ENCODE measurements at regions not wholly inside any gene's neighbourhood (a gene's known extent, or its start where the extent isn't known, plus 50 kb on each side); places are given as distances from the start of the nearest gene placed in this dataset.

- Histone ChIP-seq H3K4me2 (ENCODE audit: low read length) (no peak overlapping the region), H2AFZ (ENCODE audit: low read length) (no peak overlapping the region), H4K20me1 (ENCODE audit: insufficient read depth, low read length) (no peaks in the 10 kb centered on the region), H3K9me3 (ENCODE audit: low read length) (no peaks in the 10 kb centered on the region), H3K27ac (ENCODE audit: low read depth, low read length, poor library complexity, severe bottlenecking) (no peak overlapping the region), H3K4me3 (ENCODE audit: low read depth, low read length, poor library complexity, severe bottlenecking) (no peak overlapping the region), H3K36me3 (ENCODE audit: insufficient read depth, low read length) (no peaks in the 10 kb centered on the region), H3K79me2 (ENCODE audit: insufficient read depth, low read depth, low read length) (no peaks in the 10 kb centered on the region), H3K9me2 (ENCODE audit: insufficient read depth, low read length) (no peaks in the 10 kb centered on the region), H3K4me1 (ENCODE audit: insufficient read depth, low read length, poor library complexity, severe bottlenecking) (no peaks in the 10 kb centered on the region)
- CTCF ChIA-PET (ENCODE audit: unreplicated experiment): no interaction called here
- no peak for DNase-seq (ENCODE audit: low spot score)
- POLR2A ChIA-PET: no interaction called here
- TF ChIP-seq, protein P1, sequence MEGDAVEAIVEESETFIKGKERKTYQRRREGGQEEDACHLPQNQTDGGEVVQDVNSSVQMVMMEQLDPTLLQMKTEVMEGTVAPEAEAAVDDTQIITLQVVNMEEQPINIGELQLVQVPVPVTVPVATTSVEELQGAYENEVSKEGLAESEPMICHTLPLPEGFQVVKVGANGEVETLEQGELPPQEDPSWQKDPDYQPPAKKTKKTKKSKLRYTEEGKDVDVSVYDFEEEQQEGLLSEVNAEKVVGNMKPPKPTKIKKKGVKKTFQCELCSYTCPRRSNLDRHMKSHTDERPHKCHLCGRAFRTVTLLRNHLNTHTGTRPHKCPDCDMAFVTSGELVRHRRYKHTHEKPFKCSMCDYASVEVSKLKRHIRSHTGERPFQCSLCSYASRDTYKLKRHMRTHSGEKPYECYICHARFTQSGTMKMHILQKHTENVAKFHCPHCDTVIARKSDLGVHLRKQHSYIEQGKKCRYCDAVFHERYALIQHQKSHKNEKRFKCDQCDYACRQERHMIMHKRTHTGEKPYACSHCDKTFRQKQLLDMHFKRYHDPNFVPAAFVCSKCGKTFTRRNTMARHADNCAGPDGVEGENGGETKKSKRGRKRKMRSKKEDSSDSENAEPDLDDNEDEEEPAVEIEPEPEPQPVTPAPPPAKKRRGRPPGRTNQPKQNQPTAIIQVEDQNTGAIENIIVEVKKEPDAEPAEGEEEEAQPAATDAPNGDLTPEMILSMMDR (conservative IDR thresholded peaks at IDR 0.05; ENCODE audit: low read length): no peak
- no peak for TF ChIP-seq EZH2phosphoT487 (IDR thresholded peaks at IDR 0.05; ENCODE audit: borderline replicate concordance, low read depth, low read length)
- BruUV-seq (replicated peaks): no TSS peak
- intact Hi-C loops (cut with micrococcal nuclease; ENCODE audit: unreplicated experiment): no loop called here
These were observed 434.3 kb downstream of the EFNB2 start for GRCh38 chr13:106101201-106101600.

- Histone ChIP-seq H3K27ac (ENCODE audit: low read depth, low read length, poor library complexity, severe bottlenecking) (no peak overlapping the region), H3K36me3 (ENCODE audit: insufficient read depth, low read length) (no peaks in the 10 kb centered on the region), H3K9me3 (ENCODE audit: low read length) (no peaks in the 10 kb centered on the region), H3K9me2 (ENCODE audit: insufficient read depth, low read length) (no peaks in the 10 kb centered on the region), H3K79me2 (ENCODE audit: insufficient read depth, low read depth, low read length) (no peaks in the 10 kb centered on the region), H4K20me1 (ENCODE audit: insufficient read depth, low read length) (no peaks in the 10 kb centered on the region), H3K4me1 (ENCODE audit: insufficient read depth, low read length, poor library complexity, severe bottlenecking) (no peaks in the 10 kb centered on the region), H3K4me2 (ENCODE audit: low read length) (no peak overlapping the region), H3K4me3 (ENCODE audit: low read depth, low read length, poor library complexity, severe bottlenecking) (no peak overlapping the region), H2AFZ (ENCODE audit: low read length) (no peak overlapping the region)
- intact Hi-C loops (cut with micrococcal nuclease; ENCODE audit: unreplicated experiment): no loop called here
- no peak for DNase-seq (ENCODE audit: low spot score)
- TF ChIP-seq EZH2phosphoT487 (IDR thresholded peaks at IDR 0.05; ENCODE audit: borderline replicate concordance, low read depth, low read length): no peak
- TF ChIP-seq, protein P1 (conservative IDR thresholded peaks at IDR 0.05; ENCODE audit: low read length): no peak
- POLR2A ChIA-PET: no interaction called here
- no TSS peak for BruUV-seq (replicated peaks)
- CTCF ChIA-PET (ENCODE audit: unreplicated experiment): no interaction called here
These were observed 435.1 kb downstream of the EFNB2 start for GRCh38 chr13:106100171-106100919.

- Histone ChIP-seq H3K4me3 (ENCODE audit: low read depth, low read length, poor library complexity, severe bottlenecking) (no peak overlapping the region), H3K79me2 (ENCODE audit: insufficient read depth, low read depth, low read length) (no peaks in the 10 kb centered on the region), H3K4me1 (ENCODE audit: insufficient read depth, low read length, poor library complexity, severe bottlenecking) (no peaks in the 10 kb centered on the region), H3K27ac (ENCODE audit: low read depth, low read length, poor library complexity, severe bottlenecking) (no peak overlapping the region), H3K36me3 (ENCODE audit: insufficient read depth, low read length) (no peaks in the 10 kb centered on the region), H3K4me2 (ENCODE audit: low read length) (no peak overlapping the region), H3K9me2 (ENCODE audit: insufficient read depth, low read length) (no peaks in the 10 kb centered on the region), H2AFZ (ENCODE audit: low read length) (no peak overlapping the region), H4K20me1 (ENCODE audit: insufficient read depth, low read length) (no peaks in the 10 kb centered on the region), H3K9me3 (ENCODE audit: low read length) (no peaks in the 10 kb centered on the region)
- ChIA-PET CTCF (ENCODE audit: unreplicated experiment) (no interaction called here), POLR2A (no interaction called here)
- no TSS peak for BruUV-seq (replicated peaks)
- TF ChIP-seq, protein P1 (conservative IDR thresholded peaks at IDR 0.05; ENCODE audit: low read length): no peak
- TF ChIP-seq EZH2phosphoT487 (IDR thresholded peaks at IDR 0.05; ENCODE audit: borderline replicate concordance, low read depth, low read length): no peak
- intact Hi-C loops (cut with micrococcal nuclease; ENCODE audit: unreplicated experiment): no loop called here
- no peak for DNase-seq (ENCODE audit: low spot score)
These were observed 435.7 kb downstream of the EFNB2 start for GRCh38 chr13:106099765-106100164.

Data from OCI-LY7 (cell line).